ENCODE measurements at regions not wholly inside any gene's neighbourhood (a gene's known extent, or its start where the extent isn't known, plus 50 kb on each side); places are given as distances from the start of the nearest gene placed in this dataset.

DNA sequence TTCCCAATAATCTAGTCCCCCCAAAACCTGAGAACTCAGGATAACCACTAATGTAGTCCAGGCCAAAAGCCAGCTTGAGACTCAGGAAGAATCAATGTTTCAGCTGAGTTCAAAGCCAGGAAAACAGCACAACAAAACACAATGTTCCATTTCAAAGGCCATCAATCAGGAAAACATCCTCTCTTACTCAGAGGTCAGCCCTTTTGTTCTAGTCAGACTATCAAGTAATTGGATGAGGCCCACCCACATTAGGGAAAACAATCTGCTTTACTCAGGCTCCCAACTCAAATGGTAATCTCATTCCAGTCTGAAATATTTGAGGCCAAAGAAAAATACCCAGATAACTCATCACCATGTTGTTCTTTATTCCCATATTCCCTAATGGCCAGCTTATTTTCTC lies 152.2 kb downstream of the SDHAF3 start:
- TF ChIP-seq, protein P1, sequence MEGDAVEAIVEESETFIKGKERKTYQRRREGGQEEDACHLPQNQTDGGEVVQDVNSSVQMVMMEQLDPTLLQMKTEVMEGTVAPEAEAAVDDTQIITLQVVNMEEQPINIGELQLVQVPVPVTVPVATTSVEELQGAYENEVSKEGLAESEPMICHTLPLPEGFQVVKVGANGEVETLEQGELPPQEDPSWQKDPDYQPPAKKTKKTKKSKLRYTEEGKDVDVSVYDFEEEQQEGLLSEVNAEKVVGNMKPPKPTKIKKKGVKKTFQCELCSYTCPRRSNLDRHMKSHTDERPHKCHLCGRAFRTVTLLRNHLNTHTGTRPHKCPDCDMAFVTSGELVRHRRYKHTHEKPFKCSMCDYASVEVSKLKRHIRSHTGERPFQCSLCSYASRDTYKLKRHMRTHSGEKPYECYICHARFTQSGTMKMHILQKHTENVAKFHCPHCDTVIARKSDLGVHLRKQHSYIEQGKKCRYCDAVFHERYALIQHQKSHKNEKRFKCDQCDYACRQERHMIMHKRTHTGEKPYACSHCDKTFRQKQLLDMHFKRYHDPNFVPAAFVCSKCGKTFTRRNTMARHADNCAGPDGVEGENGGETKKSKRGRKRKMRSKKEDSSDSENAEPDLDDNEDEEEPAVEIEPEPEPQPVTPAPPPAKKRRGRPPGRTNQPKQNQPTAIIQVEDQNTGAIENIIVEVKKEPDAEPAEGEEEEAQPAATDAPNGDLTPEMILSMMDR (conservative IDR thresholded peaks at IDR 0.05; ENCODE audit: low read depth, low read length), result no peak
- TF ChIP-seq EZH2 (IDR thresholded peaks at IDR 0.05; ENCODE audit: borderline replicate concordance, low read depth, low read length, poor library complexity, severe bottlenecking), result no peak
